MV-4-11 (cell line): ENCODE measurements at regions not wholly inside any gene's neighbourhood (a gene's known extent, or its start where the extent isn't known, plus 50 kb on each side); places are given as distances from the start of the nearest gene placed in this dataset.
A peak's percentile ranks its signal among the peaks of the same experiment; 100 is the strongest.

Experiments
- DNase-seq: peaks from one replicate; lab custom pipeline; 2025; lab: John Stamatoyannopoulos, UW

- DNase-seq, result no peak
Observed at GRCh38 chr13:47049276-47049989, 152.6 kb upstream of the HTR2A start.

DNA sequence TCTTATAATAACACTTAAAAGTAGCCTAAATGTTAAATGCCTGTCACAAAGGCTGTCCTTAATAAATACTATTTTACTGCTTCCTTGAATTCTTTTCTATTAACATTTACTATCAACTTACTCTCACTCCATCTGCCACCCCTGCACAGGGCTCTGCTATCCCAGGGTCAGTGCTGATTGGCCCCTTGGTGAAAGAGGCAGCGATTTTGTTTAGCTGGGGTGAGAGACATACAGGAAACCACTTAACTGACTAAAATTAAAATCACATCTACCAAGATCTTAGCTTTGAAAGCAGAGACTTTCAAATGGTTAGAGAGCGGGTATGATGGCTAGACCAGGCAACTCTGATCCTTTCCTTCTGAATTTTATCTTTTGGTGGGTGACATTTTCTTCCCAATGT, 149.9 kb upstream of the HTR2A start:
- no peak for DNase-seq

- DNase-seq, result no peak
Observed at GRCh38 chr13:47044842-47045241, 148.0 kb upstream of the HTR2A start.

- DNase-seq, result no peak
Observed at GRCh38 chr13:47039106-47039505, 142.3 kb upstream of the HTR2A start.

- DNase-seq, result no peak
Observed at GRCh38 chr13:47038188-47038587, 141.3 kb upstream of the HTR2A start.

- DNase-seq, result peak; percentile 57
Observed at GRCh38 chr13:47036294-47037008, 139.6 kb upstream of the HTR2A start.

GRCh38 chr13:47033216-47033615, 136.4 kb upstream of the HTR2A start:
- no peak for DNase-seq

DNA sequence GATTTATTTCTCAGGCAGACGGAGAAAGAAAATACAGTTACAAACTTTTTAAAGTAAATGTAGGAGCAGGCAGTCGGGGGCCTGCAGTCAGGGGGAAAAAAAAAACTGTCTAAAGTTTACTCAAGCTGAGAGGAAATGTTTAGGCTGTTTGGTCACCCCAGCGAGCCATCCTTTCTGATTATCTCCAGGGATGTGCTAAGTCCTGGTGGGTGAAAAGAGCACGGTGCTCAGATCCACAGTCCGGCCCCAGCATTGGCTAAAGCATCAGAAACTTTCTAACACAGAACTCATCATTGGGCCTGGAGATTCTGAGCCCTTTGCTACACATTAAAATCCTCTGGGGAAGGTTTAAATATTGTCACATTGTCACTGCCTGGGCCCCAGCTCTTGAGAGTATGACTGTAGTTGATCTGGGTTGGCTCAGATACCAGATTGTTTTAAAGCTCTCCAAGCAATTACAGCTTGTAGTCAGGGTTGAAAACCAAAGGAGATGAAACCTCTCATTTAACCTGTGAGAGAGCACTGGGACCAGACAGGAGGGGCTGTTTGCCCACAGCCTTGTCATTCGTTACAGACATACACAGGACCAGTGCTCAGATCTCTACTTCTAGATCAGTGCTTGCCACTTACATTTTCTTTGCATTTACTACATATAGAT, 131.1 kb upstream of the HTR2A start:
- DNase-seq, result no peak

DNA sequence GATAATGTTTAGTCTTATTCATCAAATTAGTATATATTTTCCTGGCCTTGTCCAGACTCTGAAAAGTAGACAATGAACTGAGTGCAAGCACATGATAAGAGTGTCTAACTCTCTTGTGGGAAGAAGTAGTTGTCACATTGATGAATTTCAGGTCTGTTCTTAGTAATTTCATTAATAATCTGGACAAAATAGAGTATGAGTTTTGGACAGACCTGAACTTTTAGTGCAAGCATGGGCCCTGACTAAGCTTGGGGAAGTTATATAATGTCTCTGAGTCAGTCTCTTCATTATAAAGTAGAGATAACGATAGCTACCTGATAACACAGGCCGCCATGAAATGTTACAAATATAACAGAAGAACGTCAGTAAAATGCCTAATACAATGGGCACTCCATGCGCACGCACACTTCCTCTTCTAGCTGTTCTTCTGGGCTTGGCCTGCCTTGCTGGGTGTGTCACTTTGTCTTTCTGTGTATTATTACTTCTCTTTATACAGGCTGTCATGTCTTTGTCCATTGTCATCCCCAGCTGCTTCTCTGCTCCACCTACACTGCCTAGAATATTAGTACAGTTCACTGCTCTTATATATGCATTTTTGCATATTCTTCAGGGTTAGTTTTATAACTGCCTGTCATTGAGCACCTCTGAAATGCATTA, 129.1 kb upstream of the HTR2A start:
- peak; percentile 56 for DNase-seq

GRCh38 chr13:47019977-47020376, 123.1 kb upstream of the HTR2A start:
- DNase-seq, result no peak

GRCh38 chr13:47017476-47017875, 120.6 kb upstream of the HTR2A start:
- no peak for DNase-seq

GRCh38 chr13:47008318-47008717, 111.5 kb upstream of the HTR2A start:
- no peak for DNase-seq

GRCh38 chr13:47005756-47006414, 109.0 kb upstream of the HTR2A start:
- no peak for DNase-seq

- no peak for DNase-seq
Observed at GRCh38 chr13:47004540-47004939, 107.7 kb upstream of the HTR2A start.

GRCh38 chr13:47004027-47004426, 107.2 kb upstream of the HTR2A start:
- no peak for DNase-seq

- DNase-seq, result no peak
Observed at GRCh38 chr13:47000165-47000564, 103.3 kb upstream of the HTR2A start.

GRCh38 chr13:46996316-46997030, 99.6 kb upstream of the HTR2A start:
- no peak for DNase-seq

DNA sequence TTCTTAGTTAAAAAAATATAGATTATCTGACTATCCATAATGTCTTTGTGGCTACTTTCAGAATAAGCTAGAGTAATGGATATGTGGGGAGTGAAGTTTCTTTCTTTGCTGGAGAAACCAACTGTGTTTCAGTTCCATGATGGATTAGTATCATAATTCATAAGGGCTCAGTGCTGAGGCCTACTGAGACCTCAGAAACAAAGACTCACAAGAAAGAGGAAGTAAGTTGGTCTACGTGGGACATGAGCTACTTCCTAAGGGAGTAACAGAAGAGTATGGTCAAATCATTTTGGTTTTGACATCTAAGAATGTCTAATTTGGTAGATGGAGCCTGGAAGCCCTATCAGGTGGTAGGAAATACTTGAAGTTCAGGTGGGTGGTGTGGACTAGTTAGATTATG, 99.0 kb upstream of the HTR2A start:
- DNase-seq, result peak; percentile 97

DNA sequence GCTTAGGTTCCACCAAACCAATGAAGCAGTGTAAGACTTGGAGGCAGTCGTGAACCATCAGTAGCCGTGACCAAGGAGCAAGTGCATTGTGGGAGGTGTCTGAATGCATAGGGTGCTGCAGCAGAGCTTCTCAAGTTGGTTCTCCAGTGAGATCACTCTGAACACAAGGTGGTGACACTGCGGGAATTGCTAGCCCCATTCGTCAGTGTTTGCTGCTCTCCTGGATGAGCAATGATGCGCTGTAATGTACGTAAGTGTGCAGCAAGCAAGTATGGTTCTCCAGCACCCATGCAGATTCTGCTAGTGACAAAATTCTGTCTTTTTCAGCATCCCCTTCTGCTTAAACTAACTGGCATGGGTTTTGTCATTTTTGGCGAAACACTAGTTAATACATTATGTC, 97.6 kb upstream of the HTR2A start:
- no peak for DNase-seq

DNA sequence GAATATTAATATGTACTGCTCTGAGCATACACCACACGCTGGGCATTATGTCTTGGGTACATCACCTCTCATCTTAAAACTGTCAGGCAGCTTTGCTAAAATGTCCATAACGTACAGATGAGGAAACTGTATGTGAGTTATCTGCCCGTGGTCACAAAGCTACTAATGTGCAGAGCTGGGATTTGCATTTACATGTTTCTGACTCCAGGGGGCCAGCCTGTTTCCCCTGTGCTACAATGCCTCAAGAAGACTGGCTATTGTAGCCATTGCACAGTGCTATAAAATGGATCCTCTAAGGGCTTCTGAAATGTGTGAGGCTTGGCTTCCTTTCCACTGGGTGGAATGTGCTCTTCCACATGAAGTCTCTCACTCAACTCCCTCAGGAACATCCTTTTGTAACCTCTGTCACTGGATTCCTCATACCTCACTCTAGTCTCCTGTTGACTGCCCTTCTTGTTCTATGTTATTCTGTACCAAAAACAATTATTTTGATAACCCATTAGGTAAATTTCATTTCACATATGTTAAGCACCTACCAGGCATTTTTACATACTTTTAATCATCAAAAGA, 95.6 kb upstream of the HTR2A start:
- no peak for DNase-seq

DNA sequence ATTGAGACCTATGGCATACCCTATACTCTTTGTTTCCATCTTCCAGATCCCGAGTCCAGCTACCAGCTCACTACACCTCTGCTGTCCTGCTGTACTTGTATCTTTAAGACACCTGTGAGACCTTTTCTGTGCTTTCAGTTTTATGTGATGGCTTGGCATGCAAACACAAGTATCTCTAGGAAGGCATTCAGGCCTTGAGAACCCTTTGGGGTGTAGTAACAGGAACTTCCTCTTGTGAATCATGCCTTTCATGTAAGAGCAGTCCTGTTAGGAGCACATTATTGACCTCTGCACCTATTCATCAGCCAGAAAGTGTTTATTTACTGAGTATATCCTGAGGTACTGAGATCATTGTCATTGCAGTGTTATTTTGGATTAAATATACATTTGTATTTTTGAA, 87.0 kb upstream of the HTR2A start:
- DNase-seq, result peak; percentile 47
